ENCODE measurements at regions not wholly inside any gene's neighbourhood (a gene's known extent, or its start where the extent isn't known, plus 50 kb on each side); places are given as distances from the start of the nearest gene placed in this dataset.
"Not testable (repeated sequence)": the region's sequence is repeated elsewhere in the genome, so short reads cannot be mapped to it uniquely, and the experiment has no call there.

DNA sequence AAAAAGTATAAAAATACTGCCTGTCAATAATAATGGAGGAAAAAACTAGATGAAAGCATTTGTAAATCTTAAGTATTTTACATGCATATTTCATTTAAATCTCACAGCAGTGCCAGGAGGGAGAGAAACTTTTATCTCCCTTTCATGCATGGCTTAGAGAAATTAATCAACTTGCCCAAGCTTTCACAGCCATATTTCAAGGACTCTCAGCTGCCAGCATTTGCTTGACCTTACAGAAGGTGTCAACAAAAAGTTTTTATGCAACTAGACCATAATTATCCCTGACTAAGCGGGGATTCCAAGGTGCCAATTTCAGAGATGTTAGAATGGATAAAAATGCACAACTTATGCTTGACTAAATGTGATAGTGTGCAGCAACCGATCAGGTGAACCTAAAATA, 125.4 kb downstream of the ZFAND4 start:
- CTCF ChIA-PET, result interaction anchor here (0.6 to 0.7 kb wide), 2 partner anchors 297 to 572 kb away, joined by 3 read pairs; no protein-coding TSS in a partner anchor
- no peak for DNase-seq (ENCODE audit: unreplicated experiment)
- H3K27ac Mint-ChIP-seq (ENCODE audit: low read depth, unreplicated experiment), result no peak overlapping the region
- H3K9me3 Mint-ChIP-seq (ENCODE audit: unreplicated experiment), result no peaks in the 10 kb centered on the region
- no TSS peak for BruUV-seq (replicated peaks)
- no peaks in the 10 kb centered on the region for H3K36me3 Mint-ChIP-seq (ENCODE audit: insufficient read depth, unreplicated experiment)
- TF ChIP-seq, protein P1, sequence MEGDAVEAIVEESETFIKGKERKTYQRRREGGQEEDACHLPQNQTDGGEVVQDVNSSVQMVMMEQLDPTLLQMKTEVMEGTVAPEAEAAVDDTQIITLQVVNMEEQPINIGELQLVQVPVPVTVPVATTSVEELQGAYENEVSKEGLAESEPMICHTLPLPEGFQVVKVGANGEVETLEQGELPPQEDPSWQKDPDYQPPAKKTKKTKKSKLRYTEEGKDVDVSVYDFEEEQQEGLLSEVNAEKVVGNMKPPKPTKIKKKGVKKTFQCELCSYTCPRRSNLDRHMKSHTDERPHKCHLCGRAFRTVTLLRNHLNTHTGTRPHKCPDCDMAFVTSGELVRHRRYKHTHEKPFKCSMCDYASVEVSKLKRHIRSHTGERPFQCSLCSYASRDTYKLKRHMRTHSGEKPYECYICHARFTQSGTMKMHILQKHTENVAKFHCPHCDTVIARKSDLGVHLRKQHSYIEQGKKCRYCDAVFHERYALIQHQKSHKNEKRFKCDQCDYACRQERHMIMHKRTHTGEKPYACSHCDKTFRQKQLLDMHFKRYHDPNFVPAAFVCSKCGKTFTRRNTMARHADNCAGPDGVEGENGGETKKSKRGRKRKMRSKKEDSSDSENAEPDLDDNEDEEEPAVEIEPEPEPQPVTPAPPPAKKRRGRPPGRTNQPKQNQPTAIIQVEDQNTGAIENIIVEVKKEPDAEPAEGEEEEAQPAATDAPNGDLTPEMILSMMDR (IDR thresholded peaks at IDR 0.05; ENCODE audit: unreplicated experiment), result no peak
- no peaks in the 10 kb centered on the region for H3K4me1 Mint-ChIP-seq (ENCODE audit: insufficient read depth, unreplicated experiment)
- H3K27me3 Mint-ChIP-seq (ENCODE audit: insufficient read depth, unreplicated experiment), result no peaks in the 10 kb centered on the region
- POLR2A ChIA-PET, result no interaction called here
- no peak overlapping the region for H3K4me3 Mint-ChIP-seq (ENCODE audit: unreplicated experiment)
- intact Hi-C loops (cut with micrococcal nuclease), result no loop called here

DNA sequence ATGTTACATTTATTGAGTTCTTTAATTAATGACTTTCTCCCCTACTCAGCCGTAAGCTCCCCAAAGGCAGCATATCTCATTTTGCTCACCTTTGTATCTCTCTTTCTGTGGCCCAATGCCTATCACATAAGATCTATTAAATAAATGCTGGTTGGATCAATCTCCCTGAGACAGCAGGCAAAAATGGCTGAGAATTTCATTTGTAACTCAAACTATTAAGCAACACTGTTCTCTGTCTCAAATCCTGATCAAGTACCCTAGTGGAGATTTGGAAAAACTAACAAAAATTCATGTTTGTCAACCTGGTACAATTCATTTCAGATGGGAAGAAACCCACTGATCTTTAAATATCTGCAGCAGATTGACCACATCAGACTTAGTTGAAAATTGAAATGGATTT, 127.4 kb downstream of the ZFAND4 start:
- H3K27ac Mint-ChIP-seq (ENCODE audit: low read depth, unreplicated experiment), result no peak overlapping the region
- CTCF ChIA-PET, result no interaction called here
- no peaks in the 10 kb centered on the region for H3K27me3 Mint-ChIP-seq (ENCODE audit: insufficient read depth, unreplicated experiment)
- BruUV-seq (replicated peaks), result no TSS peak
- no peaks in the 10 kb centered on the region for H3K36me3 Mint-ChIP-seq (ENCODE audit: insufficient read depth, unreplicated experiment)
- intact Hi-C loops (cut with micrococcal nuclease), result no loop called here
- POLR2A ChIA-PET, result interaction anchor here (1.4 kb wide), 1 partner anchor 49 kb away, joined by 3 read pairs; no protein-coding TSS in a partner anchor
- no peak overlapping the region for H3K4me3 Mint-ChIP-seq (ENCODE audit: unreplicated experiment)
- no peaks in the 10 kb centered on the region for H3K9me3 Mint-ChIP-seq (ENCODE audit: unreplicated experiment)
- TF ChIP-seq, protein P1 (IDR thresholded peaks at IDR 0.05; ENCODE audit: unreplicated experiment), result no peak
- no peaks in the 10 kb centered on the region for H3K4me1 Mint-ChIP-seq (ENCODE audit: insufficient read depth, unreplicated experiment)
- DNase-seq (ENCODE audit: unreplicated experiment), result no peak

DNA sequence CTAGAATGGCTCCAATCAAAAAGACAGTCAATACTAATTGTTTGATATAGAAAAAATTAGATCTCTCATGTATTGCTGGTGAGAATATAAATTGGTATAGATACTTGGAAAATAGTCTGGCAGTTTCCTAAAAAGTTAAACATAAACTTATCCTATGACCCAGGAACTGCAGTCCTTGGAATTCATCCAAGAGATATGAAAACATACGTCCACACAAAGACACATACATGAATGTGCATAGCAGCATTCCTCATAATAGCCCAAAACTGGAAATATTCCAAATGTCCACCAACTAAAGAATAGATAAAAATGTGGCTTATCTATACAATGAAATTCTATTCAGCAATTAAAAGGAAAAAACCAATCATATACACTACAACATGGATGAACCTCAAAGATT, 128.4 kb downstream of the ZFAND4 start:
- H3K36me3 Mint-ChIP-seq (ENCODE audit: insufficient read depth, unreplicated experiment), result no peaks in the 10 kb centered on the region
- TF ChIP-seq, protein P1 (IDR thresholded peaks at IDR 0.05; ENCODE audit: unreplicated experiment), result no peak
- POLR2A ChIA-PET, result no interaction called here
- intact Hi-C loops (cut with micrococcal nuclease), result no loop called here
- DNase-seq (ENCODE audit: unreplicated experiment), result no peak
- H3K27me3 Mint-ChIP-seq (ENCODE audit: insufficient read depth, unreplicated experiment), result no peaks in the 10 kb centered on the region
- H3K4me3 Mint-ChIP-seq (ENCODE audit: unreplicated experiment), result no peak overlapping the region
- CTCF ChIA-PET, result no interaction called here
- H3K9me3 Mint-ChIP-seq (ENCODE audit: unreplicated experiment), result no peaks in the 10 kb centered on the region
- H3K27ac Mint-ChIP-seq (ENCODE audit: low read depth, unreplicated experiment), result no peak overlapping the region
- no peaks in the 10 kb centered on the region for H3K4me1 Mint-ChIP-seq (ENCODE audit: insufficient read depth, unreplicated experiment)
- no TSS peak for BruUV-seq (replicated peaks)

- DNase-seq (ENCODE audit: unreplicated experiment); H3K27me3 Mint-ChIP-seq (ENCODE audit: insufficient read depth, unreplicated experiment); H3K4me1 Mint-ChIP-seq (ENCODE audit: insufficient read depth, unreplicated experiment); BruUV-seq (replicated peaks); H3K9me3 Mint-ChIP-seq (ENCODE audit: unreplicated experiment); H3K4me3 Mint-ChIP-seq (ENCODE audit: unreplicated experiment); H3K36me3 Mint-ChIP-seq (ENCODE audit: insufficient read depth, unreplicated experiment); H3K27ac Mint-ChIP-seq (ENCODE audit: low read depth, unreplicated experiment); intact Hi-C loops (cut with micrococcal nuclease); CTCF ChIA-PET; POLR2A ChIA-PET: not testable (repeated sequence)
Measured at GRCh38 chr10:45541032-45541431, 131.5 kb downstream of the ZFAND4 start.

DNA sequence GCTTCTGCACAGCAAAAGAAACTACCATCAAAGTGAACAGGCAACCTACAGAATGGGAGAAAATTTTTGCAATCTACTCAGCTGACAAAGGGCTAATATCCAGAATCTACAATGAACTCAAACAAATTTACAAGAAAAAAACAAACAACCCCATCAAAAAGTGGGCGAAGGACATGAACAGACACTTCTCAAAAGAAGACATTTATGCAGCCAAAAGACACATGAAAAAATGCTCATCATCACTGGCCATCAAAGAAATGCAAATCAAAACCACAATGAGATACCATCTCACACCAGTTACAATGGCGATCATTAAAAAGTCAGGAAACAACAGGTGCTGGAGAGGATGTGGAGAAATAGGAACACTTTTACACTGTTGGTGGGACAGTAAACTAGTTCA, 132.0 kb downstream of the ZFAND4 start:
- H3K27me3 Mint-ChIP-seq (ENCODE audit: insufficient read depth, unreplicated experiment); H3K9me3 Mint-ChIP-seq (ENCODE audit: unreplicated experiment); intact Hi-C loops (cut with micrococcal nuclease); POLR2A ChIA-PET; DNase-seq (ENCODE audit: unreplicated experiment); CTCF ChIA-PET; H3K4me3 Mint-ChIP-seq (ENCODE audit: unreplicated experiment); H3K4me1 Mint-ChIP-seq (ENCODE audit: insufficient read depth, unreplicated experiment); BruUV-seq (replicated peaks); H3K27ac Mint-ChIP-seq (ENCODE audit: low read depth, unreplicated experiment); H3K36me3 Mint-ChIP-seq (ENCODE audit: insufficient read depth, unreplicated experiment): not testable (repeated sequence)

DNA sequence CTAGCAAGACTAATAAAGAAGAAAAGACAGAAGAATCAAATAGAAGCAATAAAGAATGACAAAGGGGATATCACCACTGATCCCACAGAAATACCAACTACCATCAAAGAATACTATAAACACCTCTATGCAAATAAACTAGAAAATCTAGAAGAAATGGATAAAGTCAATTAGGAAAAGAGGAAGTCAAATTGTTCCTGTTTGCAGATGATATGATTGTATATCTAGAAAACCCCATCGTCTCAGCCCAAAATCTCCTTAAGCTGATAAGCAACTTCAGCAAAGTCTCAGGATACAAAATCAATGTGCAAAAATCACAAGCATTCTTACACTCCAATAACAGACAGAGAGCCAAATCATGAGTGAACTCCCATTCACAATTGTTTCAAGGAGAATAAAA, 133.0 kb downstream of the ZFAND4 start:
- POLR2A ChIA-PET, result not testable (repeated sequence)

More for the DNA sequence above, 133.0 kb downstream of the ZFAND4 start:
- H3K4me3 Mint-ChIP-seq (ENCODE audit: unreplicated experiment); BruUV-seq (replicated peaks); H3K9me3 Mint-ChIP-seq (ENCODE audit: unreplicated experiment); H3K27me3 Mint-ChIP-seq (ENCODE audit: insufficient read depth, unreplicated experiment); H3K27ac Mint-ChIP-seq (ENCODE audit: low read depth, unreplicated experiment); CTCF ChIA-PET; intact Hi-C loops (cut with micrococcal nuclease); H3K36me3 Mint-ChIP-seq (ENCODE audit: insufficient read depth, unreplicated experiment); H3K4me1 Mint-ChIP-seq (ENCODE audit: insufficient read depth, unreplicated experiment); DNase-seq (ENCODE audit: unreplicated experiment): not testable (repeated sequence)
